ENCODE measurements at regions not wholly inside any gene's neighbourhood (a gene's known extent, or its start where the extent isn't known, plus 50 kb on each side); places are given as distances from the start of the nearest gene placed in this dataset.
"Not testable (repeated sequence)": the region's sequence is repeated elsewhere in the genome, so short reads cannot be mapped to it uniquely, and the experiment has no call there.

- DNase-seq = no peak
Observed at GRCh38 chr6:97456070-97456469, 173.1 kb upstream of the MMS22L start.

- no peak for DNase-seq
Observed at GRCh38 chr6:97459535-97459934, 176.5 kb upstream of the MMS22L start.

- no peak for DNase-seq
Observed at GRCh38 chr6:97459986-97460385, 177.0 kb upstream of the MMS22L start.

GRCh38 chr6:97460394-97461080 lies 177.5 kb upstream of the MMS22L start:
- no peak for DNase-seq

- no peak for DNase-seq
Observed at GRCh38 chr6:97461218-97461617, 178.2 kb upstream of the MMS22L start.

GRCh38 chr6:97462031-97462430 lies 179.0 kb upstream of the MMS22L start:
- DNase-seq = no peak

- DNase-seq = no peak
Observed at GRCh38 chr6:97462938-97463598, 180.1 kb upstream of the MMS22L start.

GRCh38 chr6:97465877-97466561 lies 183.0 kb upstream of the MMS22L start:
- no peak for DNase-seq

- DNase-seq = no peak
Observed at GRCh38 chr6:97468981-97469380, 186.0 kb upstream of the MMS22L start.

GRCh38 chr6:97469451-97469850 lies 186.4 kb upstream of the MMS22L start:
- no peak for DNase-seq

- DNase-seq = no peak
Observed at GRCh38 chr6:97470322-97470721, 187.3 kb upstream of the MMS22L start.

GRCh38 chr6:97473979-97474378 lies 191.0 kb upstream of the MMS22L start:
- no peak for DNase-seq

GRCh38 chr6:97497713-97498331 lies 214.8 kb upstream of the MMS22L start:
- DNase-seq = peak; percentile 36

- no peak for DNase-seq
Observed at GRCh38 chr6:97501853-97502252, 218.8 kb upstream of the MMS22L start.

GRCh38 chr6:97508646-97509045 lies 225.6 kb upstream of the MMS22L start:
- DNase-seq = no peak

- DNase-seq = not testable (repeated sequence)
Observed at GRCh38 chr6:97513260-97513659, 230.2 kb upstream of the MMS22L start.

- peak; percentile 65 for DNase-seq
Observed at GRCh38 chr6:97524811-97525210, 241.8 kb upstream of the MMS22L start.

- no peak for DNase-seq
Observed at GRCh38 chr6:97535800-97536199, 252.8 kb upstream of the MMS22L start.

GRCh38 chr6:97548354-97548753 lies 265.3 kb upstream of the MMS22L start:
- no peak for DNase-seq

GRCh38 chr6:97557355-97557754 lies 274.3 kb upstream of the MMS22L start:
- DNase-seq = no peak

- DNase-seq = no peak
Observed at GRCh38 chr6:97563529-97563928, 280.5 kb upstream of the MMS22L start.

GRCh38 chr6:97572943-97573342 lies 289.9 kb upstream of the MMS22L start:
- no peak for DNase-seq

GRCh38 chr6:97586344-97586743 lies 303.3 kb upstream of the MMS22L start:
- no peak for DNase-seq

GRCh38 chr6:97591955-97592354 lies 308.9 kb upstream of the MMS22L start:
- no peak for DNase-seq
